Fibroblast of mammary gland (primary cell): ENCODE measurements at regions not wholly inside any gene's neighbourhood (a gene's known extent, or its start where the extent isn't known, plus 50 kb on each side); places are given as distances from the start of the nearest gene placed in this dataset.
"Not testable (repeated sequence)": the region's sequence is repeated elsewhere in the genome, so short reads cannot be mapped to it uniquely, and the experiment has no call there.

Experiments used
- DNase-seq: peaks from one replicate; pipeline ENCODE4 v3.0.0-alpha.2; 2010; ENCODE audit warnings: low read depth
- H3K4me3 ChIP-seq: 2 replicates; pipeline ENCODE4 v1.5.1; 2011; ENCODE audit warnings: low read depth, mild to moderate bottlenecking, low read length, moderate library complexity; ENCODE audit not compliant: control insufficient read depth
- CTCF ChIP-seq: conservative IDR thresholded peaks from 2 replicates; pipeline ENCODE4 v1.5.1; 2011; ENCODE audit warnings: low read depth, low read length, inconsistent platforms; ENCODE audit not compliant: control insufficient read depth, insufficient read depth

GRCh38 chr16:88258764-88259525 lies 123.8 kb upstream of the ZNF469 start:
- H3K4me3 ChIP-seq, result not testable (repeated sequence)

GRCh38 chr16:88259538-88259937 lies 123.2 kb upstream of the ZNF469 start:
- not testable (repeated sequence) for H3K4me3 ChIP-seq, DNase-seq

More at GRCh38 chr16:88258764-88259525, 123.8 kb upstream of the ZNF469 start:
- DNase-seq, result not testable (repeated sequence)

- DNase-seq, H3K4me3 ChIP-seq: not testable (repeated sequence)
These were observed 122.6 kb upstream of the ZNF469 start for GRCh38 chr16:88260146-88260545.

- DNase-seq, H3K4me3 ChIP-seq: not testable (repeated sequence)
These were observed 121.7 kb upstream of the ZNF469 start for GRCh38 chr16:88260881-88261665.

GRCh38 chr16:88261814-88262605 lies 120.7 kb upstream of the ZNF469 start:
- DNase-seq, H3K4me3 ChIP-seq: not testable (repeated sequence)

- peak; percentile 79 for DNase-seq
- not testable (repeated sequence) for H3K4me3 ChIP-seq
These were observed 119.7 kb upstream of the ZNF469 start for GRCh38 chr16:88262858-88263563.

- not testable (repeated sequence) for DNase-seq, H3K4me3 ChIP-seq
These were observed 119.0 kb upstream of the ZNF469 start for GRCh38 chr16:88263681-88264287.

GRCh38 chr16:88264641-88265285 lies 118.0 kb upstream of the ZNF469 start:
- no peak overlapping the region for H3K4me3 ChIP-seq
- DNase-seq, result peak; percentile 93
- TF ChIP-seq CTCF, result no peak

- not testable (repeated sequence) for DNase-seq, H3K4me3 ChIP-seq
These were observed 117.3 kb upstream of the ZNF469 start for GRCh38 chr16:88265286-88265938.

- H3K4me3 ChIP-seq, DNase-seq: not testable (repeated sequence)
These were observed 116.7 kb upstream of the ZNF469 start for GRCh38 chr16:88266036-88266435.

GRCh38 chr16:88266935-88267551 lies 115.7 kb upstream of the ZNF469 start:
- DNase-seq, H3K4me3 ChIP-seq: not testable (repeated sequence)

GRCh38 chr16:88268186-88268970 lies 114.4 kb upstream of the ZNF469 start:
- not testable (repeated sequence) for H3K4me3 ChIP-seq, DNase-seq

GRCh38 chr16:88270171-88270790 lies 112.5 kb upstream of the ZNF469 start:
- not testable (repeated sequence) for DNase-seq, H3K4me3 ChIP-seq

GRCh38 chr16:88271296-88271695 lies 111.5 kb upstream of the ZNF469 start:
- DNase-seq, H3K4me3 ChIP-seq: not testable (repeated sequence)
